Pancreas (tissue), 10 donors: ENCODE measurements at regions not wholly inside any gene's neighbourhood (a gene's known extent, or its start where the extent isn't known, plus 50 kb on each side); places are given as distances from the start of the nearest gene placed in this dataset.

Experiments
- ATAC-seq, 4 donors: fragments of 200-7000 bp; cut with Tn5 transposase; one replicate each; pipeline versions ENCODE4 v1.8.0 to v1.9.1; 2020; ENCODE audit warnings: mild to moderate bottlenecking in 4 of 4, moderate library complexity in 4 of 4
- DNase-seq, 6 donors: peaks; one replicate each; pipeline ENCODE4 v3.0.0-alpha.2; 2020
- FAIRE-seq: peaks from 2 replicates; lab custom pipeline; 2012; peaks lifted over from hg19 to GRCh38; lab: Jason Lieb, UNC
- H3K27ac ChIP-seq, 4 donors: fragments of 200-600 bp; sonication (generic); 1 replicate in 3 of 4; 2 replicates in 1 of 4; pipeline versions ENCODE4 v1.5.0 to v1.8.0; 2020
- H3K27me3 ChIP-seq, 4 donors: fragments of 200-600 bp; one replicate each; pipeline ENCODE4 v1.8.0; 2021
- H3K36me3 ChIP-seq, 3 donors: fragments of 200-600 bp; sonication (generic) in 1 of 3; one replicate each; pipeline versions ENCODE4 v1.5.0 to v1.8.0; 2020 to 2021
- H3K4me1 ChIP-seq, 3 donors: fragments of 200-600 bp; one replicate each; pipeline ENCODE4 v1.8.0; 2021
- H3K4me3 ChIP-seq, 4 donors: fragments of 200-600 bp; sonication (generic) in 2 of 4; one replicate each; pipeline versions ENCODE4 v1.5.0 to v1.8.0; 2020 to 2021
- H3K9me3 ChIP-seq, 4 donors: fragments of 200-600 bp; one replicate each; pipeline ENCODE4 v1.8.0; 2021
- CTCF ChIP-seq, 4 donors: fragments of 200-600 bp; sonication (generic) in 3 of 4; IDR thresholded peaks; one replicate each; pipeline versions ENCODE4 v1.5.0 to v1.8.0; 2021; ENCODE audit warnings: antibody characterized with exemption in 4 of 4
- WGBS, 2 donors: extraction: QIAGEN DNeasy Blood & Tissue Kit; methylation state at CpG; one replicate each; pipeline ENCODE4 v1.1.7; 2013; 5-methylcytosine and 5-hydroxymethylcytosine counted together
- intact Hi-C, 3 donors: fragments of 100-400 bp; cut with DNase I; formaldehyde crosslinking; loops; one replicate each; pipeline versions ENCODE4 v1.11.1 to v1.14.2; 2022
- donor health status: healthy with polysubstance abuse.
- donor health status: DM: no; HTN: no; CAD: no; lungs with moderate emphysema.
- donor health status: DM: no; HTN: no; CAD: no.
- donor health status: control.
- donor health status: control.
- donor health status: Bipolar disorder and iron deficiency.
- donor health status: DM: yes; HTN: yes; CAD: no.
- donor health status: DM: no; HTN: no; CAD: no.
- donor health status: DM: no; HTN: no; CAD: no.
- donor health status: DM: yes; HTN: yes; CAD: no.

DNA sequence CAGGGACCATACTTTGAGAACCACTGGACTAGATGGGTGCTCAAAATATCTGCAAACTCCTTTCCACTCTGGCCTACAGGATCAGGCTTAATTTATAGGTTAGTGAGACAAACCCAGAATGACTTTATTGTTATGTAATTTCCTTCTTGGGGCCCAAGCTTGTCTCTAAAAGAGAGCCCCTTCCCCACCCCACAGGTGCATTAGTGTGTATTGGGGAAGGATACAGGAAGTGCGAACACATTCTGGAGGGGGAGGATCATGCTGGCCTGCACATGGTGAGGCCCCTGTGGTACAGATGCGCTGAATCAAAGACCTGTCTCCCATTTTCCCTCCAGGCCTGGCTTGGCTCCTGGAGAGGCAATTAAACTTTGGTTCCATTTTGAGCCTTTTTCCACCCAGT lies 273.0 kb upstream of the LRTM1 start:
- intact Hi-C loops: no loop called here
- Histone ChIP-seq H3K9me3 (no peaks in the 10 kb centered on the region), H3K4me3 (no peak overlapping the region), H3K36me3 (no peaks in the 10 kb centered on the region), H3K4me1 (peaks cover 0 to 7% (median 0%) of the 10 kb centered on the region in 3 donors), H3K27ac (no peak overlapping the region), H3K27me3 (no peaks in the 10 kb centered on the region)
- no peak for TF ChIP-seq CTCF (IDR thresholded peaks at IDR 0.05)
- no peak for ATAC-seq
- WGBS, 2 donors: 73 to 100% methylated on average over 2 of the region's 2 CpGs
- no peak for FAIRE-seq
- DNase-seq: no peak

GRCh38 chr3:55198554-55198953 lies 270.7 kb upstream of the LRTM1 start:
- H3K4me3 ChIP-seq: no peak overlapping the region
- H3K4me1 ChIP-seq: peaks cover 0 to 7% (median 0%) of the 10 kb centered on the region in 3 donors
- no peaks in the 10 kb centered on the region for H3K27me3 ChIP-seq
- H3K9me3 ChIP-seq: no peaks in the 10 kb centered on the region
- FAIRE-seq: no peak
- H3K36me3 ChIP-seq: no peaks in the 10 kb centered on the region
- no peak for ATAC-seq
- H3K27ac ChIP-seq: no peak overlapping the region
- intact Hi-C loops: no loop called here
- no peak for DNase-seq
- WGBS, 2 donors: 82 to 92% methylated on average over 4 of the region's 4 CpGs
- TF ChIP-seq CTCF (IDR thresholded peaks at IDR 0.05): no peak

GRCh38 chr3:55197021-55197420 lies 269.2 kb upstream of the LRTM1 start:
- WGBS, 2 donors: 81 to 83% methylated on average over 2 of the region's 2 CpGs

DNA sequence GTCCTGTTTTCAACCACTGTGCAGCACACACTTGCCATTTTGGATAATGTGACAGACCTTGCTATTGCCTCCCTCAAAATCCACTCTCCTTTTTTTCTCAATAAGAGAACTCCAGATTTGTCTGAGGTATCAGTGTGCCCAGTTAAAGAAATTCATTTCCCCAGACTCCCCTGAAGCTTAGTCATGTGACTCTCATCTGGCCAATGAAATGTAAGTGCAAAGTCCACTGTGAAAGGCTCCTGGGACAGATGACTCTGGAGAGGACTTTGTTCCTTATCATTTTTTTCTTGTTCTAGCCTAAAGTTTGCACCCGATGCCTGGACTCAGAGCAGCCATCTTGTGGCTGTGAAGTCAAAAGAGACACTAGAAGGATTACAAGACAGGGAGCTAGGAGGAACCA lies 268.6 kb upstream of the LRTM1 start:
- ATAC-seq (no peak), FAIRE-seq (no peak), DNase-seq (no peak)
- 25 to 34% methylated on average over 1 of the region's 1 CpG for WGBS, 2 donors
- Histone ChIP-seq H3K9me3 (no peaks in the 10 kb centered on the region), H3K27me3 (no peaks in the 10 kb centered on the region), H3K4me3 (no peak overlapping the region), H3K27ac (no peak overlapping the region), H3K36me3 (no peaks in the 10 kb centered on the region), H3K4me1 (no peaks in the 10 kb centered on the region)
- TF ChIP-seq CTCF (IDR thresholded peaks at IDR 0.05): no peak
- intact Hi-C loops: no loop called here

More at GRCh38 chr3:55197021-55197420, 269.2 kb upstream of the LRTM1 start:
- Histone ChIP-seq H3K27me3 (no peaks in the 10 kb centered on the region), H3K4me3 (no peak overlapping the region), H3K27ac (no peak overlapping the region), H3K4me1 (no peaks in the 10 kb centered on the region), H3K9me3 (no peaks in the 10 kb centered on the region), H3K36me3 (no peaks in the 10 kb centered on the region)
- DNase-seq (no peak), FAIRE-seq (no peak), ATAC-seq (no peak)
- no peak for TF ChIP-seq CTCF (IDR thresholded peaks at IDR 0.05)
- intact Hi-C loops: no loop called here

- H3K27me3 ChIP-seq: no peaks in the 10 kb centered on the region
- no peaks in the 10 kb centered on the region for H3K9me3 ChIP-seq
- ATAC-seq (no peak), FAIRE-seq (no peak), DNase-seq (no peak)
- 91 to 94% methylated on average over 3 of the region's 3 CpGs for WGBS, 2 donors
- TF ChIP-seq CTCF (IDR thresholded peaks at IDR 0.05): no peak
- no peaks in the 10 kb centered on the region for H3K36me3 ChIP-seq
- H3K27ac ChIP-seq: no peak overlapping the region
- no peaks in the 10 kb centered on the region for H3K4me1 ChIP-seq
- H3K4me3 ChIP-seq: no peak overlapping the region
- intact Hi-C loops: no loop called here
These were observed 266.5 kb upstream of the LRTM1 start for GRCh38 chr3:55194376-55194775.
